Stomach (tissue), 8 donors: ENCODE measurements at regions not wholly inside any gene's neighbourhood (a gene's known extent, or its start where the extent isn't known, plus 50 kb on each side); places are given as distances from the start of the nearest gene placed in this dataset.
"Not testable (repeated sequence)": the region's sequence is repeated elsewhere in the genome, so short reads cannot be mapped to it uniquely, and the experiment has no call there.

Experiments
- DNase-seq, 2 donors: peaks; one replicate each; pipeline versions ENCODE4 v3.0.0 to v3.0.0-alpha.2; 2013 to 2019
- H3K27ac ChIP-seq, 5 donors: fragments of 200-600 bp in 4 of 5; sonication (generic) in 4 of 5; one replicate each; pipeline ENCODE4 v1.5.1; 2013 to 2019; ENCODE audit warnings: mild to moderate bottlenecking in 1 of 5, moderate library complexity in 1 of 5
- H3K27me3 ChIP-seq, 3 donors: fragments of 200-600 bp; sonication (generic); one replicate each; pipeline ENCODE4 v1.5.1; 2017 to 2019; ENCODE audit warnings: mixed run types in 1 of 3
- H3K36me3 ChIP-seq, 4 donors: fragments of 200-600 bp; sonication (generic); 1 replicate in 3 of 4; 2 replicates in 1 of 4; pipeline ENCODE4 v1.5.1; 2016 to 2019
- H3K4me1 ChIP-seq, 4 donors: fragments of 200-600 bp; sonication (generic); one replicate each; pipeline ENCODE4 v1.5.1; 2016 to 2019
- H3K4me3 ChIP-seq, 4 donors: fragments of 200-600 bp; sonication (generic) in 3 of 4; one replicate each; pipeline ENCODE4 v1.5.1; 2016 to 2019; ENCODE audit warnings: mild to moderate bottlenecking in 1 of 4
- H3K9me3 ChIP-seq, 4 donors: fragments of 200-600 bp; sonication (generic); one replicate each; pipeline ENCODE4 v1.5.1; 2016 to 2019
- EP300 ChIP-seq: sonication (generic); formaldehyde crosslinking; IDR thresholded peaks from one replicate; pipeline ENCODE4 v1.6.1; 2017; ENCODE audit warnings: antibody characterized with exemption
- POLR2A ChIP-seq, 4 donors: fragments of 450-650 bp; IDR thresholded peaks; one replicate each; pipeline ENCODE4 v1.6.1; 2016; ENCODE audit warnings: antibody characterized with exemption in 4 of 4, control low read depth in 2 of 4, mild to moderate bottlenecking in 1 of 4, moderate library complexity in 1 of 4
- POLR2AphosphoS5 ChIP-seq, 3 donors: sonication (generic); formaldehyde crosslinking; IDR thresholded peaks; one replicate each; pipeline ENCODE4 v1.6.1; 2016; ENCODE audit warnings: antibody characterized with exemption in 3 of 3
- WGBS, 5 donors: extraction: QIAGEN DNeasy Blood & Tissue Kit in 3 of 5; methylation state at CpG; one replicate each; pipeline versions ENCODE4 v1.1.5 to v1.1.7; 2013 to 2018; 5-methylcytosine and 5-hydroxymethylcytosine counted together
- intact Hi-C: fragments of 100-400 bp; cut with DNase I; formaldehyde crosslinking; loops from one replicate; pipeline ENCODE4 v1.15.1; 2023; ENCODE audit warnings: low total_unique reads
- TF ChIP-seq, protein P1 (sequence below), 7 experiments: fragments of 450-650 bp in 4 of 7; fragments of 200-600 bp in 3 of 7; sonication (generic) in 3 of 7; IDR thresholded peaks; one replicate each; pipeline ENCODE4 v1.5.1; 2016 to 2019; ENCODE audit warnings: antibody characterized with exemption in 7 of 7, control low read depth in 2 of 7, mild to moderate bottlenecking in 1 of 7
- donor health status: healthy with polysubstance abuse.
- donor health status: Bipolar disorder and iron deficiency.
- donor health status: healthy.

- intact Hi-C loops: no loop called here
- Histone ChIP-seq H3K4me3 (no peak overlapping the region), H3K27ac (no peak overlapping the region), H3K36me3 (no peaks in the 10 kb centered on the region), H3K4me1 (no peaks in the 10 kb centered on the region), H3K27me3 (no peaks in the 10 kb centered on the region), H3K9me3 (peaks cover 0 to 8% (median 3%) of the 10 kb centered on the region in 4 donors)
- WGBS, 5 donors: 73 to 82% (median 80%) methylated on average over 4 of the region's 4 CpGs
- no peak for DNase-seq
- TF ChIP-seq, protein P1, sequence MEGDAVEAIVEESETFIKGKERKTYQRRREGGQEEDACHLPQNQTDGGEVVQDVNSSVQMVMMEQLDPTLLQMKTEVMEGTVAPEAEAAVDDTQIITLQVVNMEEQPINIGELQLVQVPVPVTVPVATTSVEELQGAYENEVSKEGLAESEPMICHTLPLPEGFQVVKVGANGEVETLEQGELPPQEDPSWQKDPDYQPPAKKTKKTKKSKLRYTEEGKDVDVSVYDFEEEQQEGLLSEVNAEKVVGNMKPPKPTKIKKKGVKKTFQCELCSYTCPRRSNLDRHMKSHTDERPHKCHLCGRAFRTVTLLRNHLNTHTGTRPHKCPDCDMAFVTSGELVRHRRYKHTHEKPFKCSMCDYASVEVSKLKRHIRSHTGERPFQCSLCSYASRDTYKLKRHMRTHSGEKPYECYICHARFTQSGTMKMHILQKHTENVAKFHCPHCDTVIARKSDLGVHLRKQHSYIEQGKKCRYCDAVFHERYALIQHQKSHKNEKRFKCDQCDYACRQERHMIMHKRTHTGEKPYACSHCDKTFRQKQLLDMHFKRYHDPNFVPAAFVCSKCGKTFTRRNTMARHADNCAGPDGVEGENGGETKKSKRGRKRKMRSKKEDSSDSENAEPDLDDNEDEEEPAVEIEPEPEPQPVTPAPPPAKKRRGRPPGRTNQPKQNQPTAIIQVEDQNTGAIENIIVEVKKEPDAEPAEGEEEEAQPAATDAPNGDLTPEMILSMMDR (IDR thresholded peaks at IDR 0.05): no peak
- TF ChIP-seq POLR2A (IDR thresholded peaks at IDR 0.05) (no peak), EP300 (no peak)
Measured at GRCh38 chr12:68393417-68393816, 61.3 kb upstream of the MDM1 start.

DNA sequence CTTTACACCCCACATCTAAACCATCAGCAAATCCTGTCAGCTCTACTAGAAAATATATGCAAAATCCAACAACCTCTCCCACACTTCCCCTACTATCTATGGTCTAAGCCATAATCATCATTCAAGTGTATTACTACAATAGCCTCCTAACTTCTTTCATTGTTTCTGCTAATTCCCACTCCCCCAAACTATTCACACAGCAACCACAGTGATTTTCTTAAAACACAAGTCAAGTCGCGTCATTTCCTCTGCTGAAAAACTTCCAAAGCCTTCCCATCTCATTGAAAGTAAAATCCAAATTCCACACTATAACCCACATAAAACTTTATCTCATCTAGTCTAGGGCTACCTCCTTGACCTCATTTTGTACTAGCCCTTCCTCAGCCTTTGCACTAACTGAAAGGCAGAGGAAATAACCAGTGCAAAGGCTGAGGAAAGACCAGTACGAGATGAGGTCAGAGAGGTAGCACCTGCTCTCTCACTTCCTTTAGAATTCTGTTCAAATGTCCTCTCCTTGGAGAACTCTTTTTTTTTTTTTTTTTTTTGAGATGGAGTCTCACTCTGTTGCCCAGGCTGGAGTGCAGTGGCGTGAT lies 65.5 kb upstream of the MDM1 start:
- TF ChIP-seq, protein P1 (IDR thresholded peaks at IDR 0.05): no peak
- no peak for TF ChIP-seq POLR2AphosphoS5 (IDR thresholded peaks at IDR 0.05)
- H3K4me1 ChIP-seq: no peaks in the 10 kb centered on the region
- no peaks in the 10 kb centered on the region for H3K36me3 ChIP-seq
- H3K4me3 ChIP-seq: no peak overlapping the region
- no peak overlapping the region for H3K27ac ChIP-seq
- no peak for DNase-seq
- intact Hi-C loops: no loop called here
- no peaks in the 10 kb centered on the region for H3K9me3 ChIP-seq
- 89 to 95% (median 90%) methylated on average over 4 of the region's 4 CpGs for WGBS, 5 donors
- no peaks in the 10 kb centered on the region for H3K27me3 ChIP-seq

DNA sequence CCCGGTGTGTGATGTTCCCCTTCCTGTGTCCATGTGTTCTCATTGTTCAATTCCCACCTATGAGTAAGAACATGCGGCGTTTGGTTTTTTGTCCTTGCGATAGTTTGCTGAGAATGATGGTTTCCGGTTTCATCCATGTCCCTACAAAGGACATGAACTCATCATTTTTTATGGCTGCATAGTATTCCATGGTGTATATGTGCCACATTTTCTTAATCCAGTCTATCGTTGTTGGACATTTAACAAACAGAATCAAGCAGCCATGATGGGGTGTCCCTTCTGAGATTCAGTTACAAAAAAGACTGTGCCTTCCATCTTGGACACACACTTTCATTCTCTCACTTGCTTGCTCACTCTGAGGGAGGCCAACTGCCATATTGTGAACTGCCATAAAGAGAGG lies 66.5 kb upstream of the MDM1 start:
- H3K27ac ChIP-seq, H3K4me1 ChIP-seq, intact Hi-C loops, H3K9me3 ChIP-seq, H3K4me3 ChIP-seq, H3K27me3 ChIP-seq, DNase-seq, H3K36me3 ChIP-seq: not testable (repeated sequence)
- WGBS, 5 donors: 82 to 100% (median 97%) methylated on average over 2 to 6 of the region's 6 CpGs

GRCh38 chr12:68400226-68400829 lies 68.2 kb upstream of the MDM1 start:
- intact Hi-C loops: no loop called here
- WGBS, 5 donors: 59 to 69% (median 62%) methylated on average over 5 of the region's 5 CpGs
- no peak overlapping the region for H3K4me3 ChIP-seq
- no peaks in the 10 kb centered on the region for H3K27me3 ChIP-seq
- H3K36me3 ChIP-seq: no peaks in the 10 kb centered on the region
- H3K4me1 ChIP-seq: peaks cover 0 to 9% (median 7%) of the 10 kb centered on the region in 4 donors
- TF ChIP-seq POLR2AphosphoS5 (IDR thresholded peaks at IDR 0.05): no peak
- no peak for DNase-seq
- H3K27ac ChIP-seq: no peak overlapping the region
- no peaks in the 10 kb centered on the region for H3K9me3 ChIP-seq

- DNase-seq: no peak
- WGBS, 5 donors: 97 to 100% (median 98%) methylated on average over 2 of the region's 2 CpGs
- no peaks in the 10 kb centered on the region for H3K36me3 ChIP-seq
- no peak overlapping the region for H3K27ac ChIP-seq
- intact Hi-C loops: no loop called here
- TF ChIP-seq, protein P1 (IDR thresholded peaks at IDR 0.05): no peak
- H3K27me3 ChIP-seq: no peaks in the 10 kb centered on the region
- peaks cover 10 to 29% (median 23%) of the 10 kb centered on the region in 4 donors for H3K4me1 ChIP-seq
- H3K4me3 ChIP-seq: no peak overlapping the region
- no peaks in the 10 kb centered on the region for H3K9me3 ChIP-seq
Measured at GRCh38 chr12:68402422-68402821, 70.3 kb upstream of the MDM1 start.
